Neural crest cell (in vitro differentiated cells): ENCODE measurements at regions not wholly inside any gene's neighbourhood (a gene's known extent, or its start where the extent isn't known, plus 50 kb on each side); places are given as distances from the start of the nearest gene placed in this dataset.
A peak's percentile ranks its signal among the peaks of the same experiment; 100 is the strongest.

Source experiments
- DNase-seq: peaks from one replicate; pipeline ENCODE4 v3.0.0; 2021; ENCODE audit warnings: low read depth, mixed read lengths, low spot score
- H3K27ac Mint-ChIP-seq: one replicate; pipeline ENCODE4 v1.8.0; 2021; ENCODE audit warnings: mild to moderate bottlenecking, mixed read lengths; ENCODE audit not compliant: unreplicated experiment
- H3K27me3 Mint-ChIP-seq: 2 replicates; pipeline ENCODE4 v1.8.0; 2021; ENCODE audit warnings: low read depth, mild to moderate bottlenecking, mixed read lengths
- H3K36me3 Mint-ChIP-seq: 2 replicates; pipeline ENCODE4 v1.8.0; 2021; ENCODE audit warnings: low read depth, mild to moderate bottlenecking, mixed read lengths
- H3K4me1 Mint-ChIP-seq: 2 replicates; pipeline ENCODE4 v1.8.0; 2021; ENCODE audit warnings: mixed read lengths
- H3K4me3 Mint-ChIP-seq: one replicate; pipeline ENCODE4 v1.8.0; 2021; ENCODE audit warnings: mild to moderate bottlenecking, mixed read lengths
- H3K9me3 Mint-ChIP-seq: 2 replicates; pipeline ENCODE4 v1.8.0; 2021; ENCODE audit warnings: mixed read lengths
- TF ChIP-seq, protein P1 (sequence below): fragments of 200-600 bp; sonication (generic); conservative IDR thresholded peaks from 2 replicates; pipeline ENCODE4 v1.5.0; 2021; ENCODE audit warnings: antibody characterized with exemption, mild to moderate bottlenecking

DNA sequence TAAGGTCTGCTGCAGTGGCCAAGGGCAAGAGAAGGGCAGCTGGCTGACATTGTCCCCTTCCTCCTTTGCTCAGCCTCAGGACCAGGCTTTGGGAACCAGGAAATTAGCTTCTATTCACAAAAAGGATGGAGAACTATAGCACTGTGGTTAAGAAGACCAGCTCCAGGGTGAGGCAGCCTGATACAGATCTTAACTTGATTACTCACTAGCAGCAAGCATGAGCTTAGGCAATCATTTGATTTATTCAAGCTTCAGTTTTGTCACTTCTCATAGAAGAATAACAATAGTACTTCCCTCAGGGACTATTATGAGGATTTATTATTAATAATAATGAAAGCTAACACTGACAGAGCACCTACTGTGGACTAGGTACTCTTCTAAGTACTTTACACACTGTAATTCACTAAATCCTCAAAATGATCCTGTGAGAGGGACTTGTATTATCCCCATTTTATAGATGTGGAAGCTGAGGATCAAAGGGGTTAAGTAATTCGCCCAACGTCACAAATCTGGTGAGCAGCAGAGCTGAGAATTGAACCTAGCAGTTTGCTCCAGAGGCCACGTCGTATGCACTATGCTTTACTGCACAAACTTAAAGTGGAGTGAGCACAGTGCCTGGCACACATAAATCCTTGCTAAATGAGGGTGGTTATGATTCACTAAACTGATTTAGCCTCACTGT is 130.4 kb upstream of the PAK3 start:
- DNase-seq: no peak
- H3K27me3 Mint-ChIP-seq: no peaks in the 10 kb centered on the region
- H3K4me1 Mint-ChIP-seq: peaks cover 19% of the 10 kb centered on the region
- H3K27ac Mint-ChIP-seq: peak overlapping the region; percentile 54
- H3K4me3 Mint-ChIP-seq: no peak overlapping the region
- peaks cover 11% of the 10 kb centered on the region for H3K9me3 Mint-ChIP-seq
- TF ChIP-seq, protein P1, sequence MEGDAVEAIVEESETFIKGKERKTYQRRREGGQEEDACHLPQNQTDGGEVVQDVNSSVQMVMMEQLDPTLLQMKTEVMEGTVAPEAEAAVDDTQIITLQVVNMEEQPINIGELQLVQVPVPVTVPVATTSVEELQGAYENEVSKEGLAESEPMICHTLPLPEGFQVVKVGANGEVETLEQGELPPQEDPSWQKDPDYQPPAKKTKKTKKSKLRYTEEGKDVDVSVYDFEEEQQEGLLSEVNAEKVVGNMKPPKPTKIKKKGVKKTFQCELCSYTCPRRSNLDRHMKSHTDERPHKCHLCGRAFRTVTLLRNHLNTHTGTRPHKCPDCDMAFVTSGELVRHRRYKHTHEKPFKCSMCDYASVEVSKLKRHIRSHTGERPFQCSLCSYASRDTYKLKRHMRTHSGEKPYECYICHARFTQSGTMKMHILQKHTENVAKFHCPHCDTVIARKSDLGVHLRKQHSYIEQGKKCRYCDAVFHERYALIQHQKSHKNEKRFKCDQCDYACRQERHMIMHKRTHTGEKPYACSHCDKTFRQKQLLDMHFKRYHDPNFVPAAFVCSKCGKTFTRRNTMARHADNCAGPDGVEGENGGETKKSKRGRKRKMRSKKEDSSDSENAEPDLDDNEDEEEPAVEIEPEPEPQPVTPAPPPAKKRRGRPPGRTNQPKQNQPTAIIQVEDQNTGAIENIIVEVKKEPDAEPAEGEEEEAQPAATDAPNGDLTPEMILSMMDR: no peak
- peaks cover 14% of the 10 kb centered on the region for H3K36me3 Mint-ChIP-seq

DNA sequence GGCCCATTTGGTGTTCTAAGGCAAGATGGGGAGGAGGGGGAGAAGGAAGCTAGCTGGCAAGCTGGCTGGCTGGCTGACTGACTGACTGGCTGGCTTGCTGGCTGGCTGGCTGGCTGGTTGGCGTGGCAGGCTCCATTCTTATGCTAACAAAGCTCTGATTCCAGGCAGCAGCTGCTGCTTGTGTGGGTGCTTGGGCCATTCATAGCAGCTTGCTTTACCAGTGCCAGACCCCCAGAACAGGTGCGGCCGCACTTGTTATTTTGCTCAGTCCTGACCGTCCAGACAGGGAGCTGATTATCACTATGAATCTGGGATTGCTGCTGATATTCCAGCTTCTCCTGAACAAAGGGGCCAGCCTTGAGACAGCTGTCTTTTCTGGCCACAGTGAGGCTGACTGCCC is 131.2 kb upstream of the PAK3 start:
- TF ChIP-seq, protein P1: no peak
- Mint-ChIP-seq H3K36me3 (peaks cover 11% of the 10 kb centered on the region), H3K27ac (peak overlapping the region; percentile 54), H3K4me1 (peaks cover 19% of the 10 kb centered on the region), H3K27me3 (no peaks in the 10 kb centered on the region), H3K9me3 (peaks cover 9% of the 10 kb centered on the region), H3K4me3 (no peak overlapping the region)
- DNase-seq: peak; percentile 26

DNA sequence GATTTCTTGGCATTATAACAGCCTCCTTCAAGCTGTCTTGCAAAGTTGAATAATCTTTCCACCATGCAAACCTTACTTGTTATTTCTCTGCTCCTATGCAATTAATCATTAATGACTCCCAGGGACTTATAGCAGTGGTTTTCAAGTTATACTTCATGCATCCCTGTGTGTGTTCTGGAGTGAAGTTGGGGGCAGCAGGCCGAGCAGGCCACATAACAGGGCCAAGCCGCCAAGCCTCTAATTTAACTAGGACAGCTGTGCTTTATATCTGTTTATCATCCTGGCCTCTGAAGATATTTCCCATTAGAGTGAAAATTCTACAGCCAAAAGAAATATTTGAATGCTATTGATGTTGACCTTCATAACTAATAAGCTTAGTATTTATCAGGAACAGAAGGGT is 133.5 kb upstream of the PAK3 start:
- TF ChIP-seq, protein P1: no peak
- Mint-ChIP-seq H3K27ac (no peak overlapping the region), H3K4me1 (peaks cover 15% of the 10 kb centered on the region), H3K4me3 (no peak overlapping the region), H3K27me3 (no peaks in the 10 kb centered on the region), H3K36me3 (peaks cover 4% of the 10 kb centered on the region), H3K9me3 (peaks cover 4% of the 10 kb centered on the region)
- no peak for DNase-seq

DNA sequence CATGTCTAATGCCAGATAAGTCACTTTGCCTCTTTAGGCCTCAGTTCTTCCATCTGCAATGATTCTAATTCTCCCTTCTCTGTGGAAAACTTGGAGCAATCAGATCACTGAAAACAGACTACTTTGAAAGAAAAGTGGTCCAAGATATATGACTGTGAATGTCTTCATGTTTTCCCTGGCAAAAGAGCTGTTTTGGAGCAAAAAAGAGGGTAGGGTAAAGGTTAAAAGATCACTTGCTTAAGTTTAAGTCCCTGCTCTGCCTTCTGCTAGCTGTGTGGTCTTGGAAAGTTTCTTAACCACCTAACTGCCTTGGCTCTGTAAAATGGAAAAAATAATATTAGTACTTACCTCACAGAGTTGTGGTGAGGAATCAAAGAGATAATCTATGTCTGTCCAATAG is 140.3 kb upstream of the PAK3 start:
- Mint-ChIP-seq H3K27ac (no peak overlapping the region), H3K9me3 (no peaks in the 10 kb centered on the region), H3K4me3 (no peak overlapping the region), H3K27me3 (peaks cover 7% of the 10 kb centered on the region), H3K4me1 (no peaks in the 10 kb centered on the region), H3K36me3 (no peaks in the 10 kb centered on the region)
- TF ChIP-seq, protein P1: no peak
- DNase-seq: no peak

DNA sequence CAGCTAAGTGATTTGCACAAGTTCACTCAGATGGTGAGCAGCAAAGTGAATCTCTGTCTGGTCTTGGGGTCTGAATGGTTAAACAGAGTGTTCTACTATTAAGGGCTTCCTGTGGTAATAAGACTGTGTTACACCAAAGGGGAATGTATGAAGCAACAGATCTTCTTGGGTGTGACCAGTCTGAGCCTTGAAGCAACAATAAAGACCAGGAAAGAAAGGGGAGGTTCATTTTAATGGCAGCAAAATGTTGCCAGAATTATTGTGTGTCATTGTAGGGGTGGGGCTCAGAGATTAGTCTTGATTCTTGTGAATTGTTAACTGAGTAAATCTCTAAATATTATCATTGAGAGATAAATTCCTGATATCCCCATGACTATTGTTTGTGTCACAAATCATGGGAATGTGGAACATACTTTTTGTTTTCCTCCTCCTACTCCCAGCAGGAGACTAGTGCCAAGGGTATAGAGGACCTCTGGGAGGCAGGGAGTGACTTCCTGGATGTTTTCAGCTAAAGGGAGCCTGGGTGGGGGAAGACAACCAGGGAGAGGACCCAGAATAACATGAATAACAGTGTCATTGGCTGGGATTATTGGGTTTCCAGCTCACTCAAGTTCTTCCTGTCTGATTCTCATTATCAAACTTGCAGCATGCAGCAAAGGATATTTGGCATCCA is 141.4 kb upstream of the PAK3 start:
- no peak for DNase-seq
- Mint-ChIP-seq H3K4me1 (no peaks in the 10 kb centered on the region), H3K27me3 (peaks cover 7% of the 10 kb centered on the region), H3K4me3 (no peak overlapping the region), H3K9me3 (no peaks in the 10 kb centered on the region), H3K27ac (no peak overlapping the region), H3K36me3 (no peaks in the 10 kb centered on the region)
- TF ChIP-seq, protein P1: no peak
